ENCODE measurements at regions not wholly inside any gene's neighbourhood (a gene's known extent, or its start where the extent isn't known, plus 50 kb on each side); places are given as distances from the start of the nearest gene placed in this dataset.

GRCh38 chr20:57919049-57919448, 209.2 kb upstream of the PMEPA1 start:
- no peak overlapping the region for H3K18ac ChIP-seq (ENCODE audit: insufficient read length, low read depth, low read length)
- H2AFZ ChIP-seq (ENCODE audit: low read length) = no peak overlapping the region
- Mint-ChIP-seq H3K36me3 (ENCODE audit: insufficient read depth in 1 of 3, low read depth in 3 of 3) (no peaks in the 10 kb centered on the region), H3K27ac (no peak overlapping the region), H3K4me1 (peaks cover 23 to 38% of the 10 kb centered on the region in 2 experiments), H3K9me3 (no peaks in the 10 kb centered on the region), H3K4me3 (no peak overlapping the region), H3K27me3 (ENCODE audit: low read depth) (peaks cover 7% of the 10 kb centered on the region)
- no peak overlapping the region for H3K27ac ChIP-seq (ENCODE audit: insufficient read length, low read depth, low read length)
- H2BK5ac ChIP-seq (ENCODE audit: insufficient read length, low read length) = no peak overlapping the region
- no peaks in the 10 kb centered on the region for H3K79me1 ChIP-seq (ENCODE audit: insufficient read depth, low read depth, low read length, poor library complexity, severe bottlenecking)
- no peak for TF ChIP-seq CTCF (conservative IDR thresholded peaks at IDR 0.05)
- H4K20me1 ChIP-seq (ENCODE audit: control insufficient read depth, insufficient read depth, insufficient read length) = no peaks in the 10 kb centered on the region
- no peaks in the 10 kb centered on the region for H3K23me2 ChIP-seq (ENCODE audit: insufficient read length, low read depth, low read length, poor library complexity, severe bottlenecking)
- no peaks in the 10 kb centered on the region for H3K4me1 ChIP-seq (ENCODE audit: insufficient read depth, low read length)
- no peak overlapping the region for H3K56ac ChIP-seq (ENCODE audit: insufficient read length, low read depth, low read length)
- H3K4ac ChIP-seq (ENCODE audit: low read depth, low read length) = no peak overlapping the region
- no peak for DNase-seq
- no peak overlapping the region for H4K91ac ChIP-seq (ENCODE audit: insufficient read length, low read depth, low read length)
- no peak overlapping the region for H4K8ac ChIP-seq (replicated peaks; ENCODE audit: insufficient read length, low read depth, low read length)
- no peak overlapping the region for H3K23ac ChIP-seq (ENCODE audit: insufficient read length, low read depth, low read length)
- H3T11ph ChIP-seq (ENCODE audit: low read length) = no peak overlapping the region
- H3K9me3 ChIP-seq (ENCODE audit: control insufficient read depth, low read depth, low read length) = no peaks in the 10 kb centered on the region
- no peaks in the 10 kb centered on the region for H3K27me3 ChIP-seq (ENCODE audit: insufficient read depth, low read length)
- no peak overlapping the region for H2BK15ac ChIP-seq (ENCODE audit: low read depth, low read length)
- H2BK12ac ChIP-seq (ENCODE audit: insufficient read length, low read depth, low read length) = no peak overlapping the region
- no peak overlapping the region for H2AK5ac ChIP-seq (ENCODE audit: insufficient read length, low read length)
- no peak overlapping the region for H4K5ac ChIP-seq (ENCODE audit: insufficient read length, low read depth, low read length)
- no peak overlapping the region for H2BK20ac ChIP-seq (ENCODE audit: low read depth, low read length, poor library complexity, severe bottlenecking)
- no peak overlapping the region for H2BK120ac ChIP-seq (ENCODE audit: low read depth, low read length, poor library complexity, severe bottlenecking)
- H3K14ac ChIP-seq (ENCODE audit: insufficient read depth, low read length) = no peak overlapping the region
- H3K4me2 ChIP-seq (ENCODE audit: insufficient read depth, insufficient read length, low read length) = no peak overlapping the region
- no peak overlapping the region for H3K9ac ChIP-seq (ENCODE audit: extremely low read depth, insufficient read length, low read length)
- no peaks in the 10 kb centered on the region for H3K79me2 ChIP-seq (ENCODE audit: insufficient read depth, low read length)
- WGBS (ENCODE audit: extremely low coverage, insufficient read length, low lambda C conversion rate) = no CpG with 5 or more reads among the region's 3 CpGs
